Neural cell (in vitro differentiated cells): ENCODE measurements at regions not wholly inside any gene's neighbourhood (a gene's known extent, or its start where the extent isn't known, plus 50 kb on each side); places are given as distances from the start of the nearest gene placed in this dataset.

ENCODE experiments used
- H2AFZ ChIP-seq: fragments of 200-600, 300-800 bp; sonication (generic), shearing (Covaris generic); 2 replicates; pipeline ENCODE4 v1.6.0; 2014; ENCODE audit warnings: low read depth, mild to moderate bottlenecking, antibody characterized with exemption, low read length, moderate library complexity
- H3F3A ChIP-seq: fragments of 200-600 bp; shearing (Covaris generic); 2 replicates; pipeline ENCODE4 v1.6.1; 2016; ENCODE audit warnings: mild to moderate bottlenecking, moderate library complexity, mixed read lengths, antibody characterized with exemption, low read length; ENCODE audit not compliant: insufficient read depth, poor library complexity, severe bottlenecking
- H3K27ac ChIP-seq: fragments of 200-600, 300-800 bp; sonication (generic), shearing (Covaris generic); 2 replicates; pipeline ENCODE4 v1.5.1; 2014; ENCODE audit warnings: mild to moderate bottlenecking, low read length, moderate library complexity
- H3K27me3 ChIP-seq: fragments of 300-800, 200-600 bp; sonication (generic), shearing (Covaris generic); 2 replicates; pipeline ENCODE4 v1.6.0; 2014; ENCODE audit warnings: mild to moderate bottlenecking, low read depth, low read length, moderate library complexity; ENCODE audit not compliant: insufficient read depth
- H3K36me3 ChIP-seq: fragments of 300-800, 200-600 bp; sonication (generic), shearing (Covaris generic); 2 replicates; pipeline ENCODE4 v1.5.1; 2014; ENCODE audit warnings: mild to moderate bottlenecking, antibody characterized with exemption, low read length, moderate library complexity; ENCODE audit not compliant: insufficient read depth
- H3K4me2 ChIP-seq: fragments of 300-800, 200-600 bp; sonication (generic), shearing (Covaris generic); 2 replicates; pipeline ENCODE4 v1.6.0; 2014; ENCODE audit warnings: mild to moderate bottlenecking, low read length
- H3K4me3 ChIP-seq: fragments of 300-800, 200-600 bp; sonication (generic), shearing (Covaris generic); 2 replicates; pipeline ENCODE4 v1.5.1; 2014; ENCODE audit warnings: mild to moderate bottlenecking, low read length, moderate library complexity
- H3K79me2 ChIP-seq: fragments of 200-600 bp; shearing (Covaris generic); replicated peaks from 2 replicates; pipeline ENCODE4 v1.6.0; 2014; ENCODE audit warnings: mild to moderate bottlenecking, low read length, moderate library complexity; ENCODE audit not compliant: insufficient read depth
- H3K9ac ChIP-seq: fragments of 300-800, 200-600 bp; sonication (generic), shearing (Covaris generic); 2 replicates; pipeline ENCODE4 v1.6.1; 2016; ENCODE audit warnings: mild to moderate bottlenecking, low read length, mixed read lengths
- H3K9me2 ChIP-seq: fragments of 200-600 bp; shearing (Covaris generic); 2 replicates; pipeline ENCODE4 v1.6.1; 2016; ENCODE audit warnings: mild to moderate bottlenecking, low read length, mixed read lengths; ENCODE audit not compliant: insufficient read depth
- H3K9me3 ChIP-seq: fragments of 200-600, 300-800 bp; sonication (generic), shearing (Covaris generic); 2 replicates; pipeline ENCODE4 v1.6.1; 2016; ENCODE audit warnings: mild to moderate bottlenecking, mixed run types, low read length, moderate library complexity, mixed read lengths
- H4K20me1 ChIP-seq: fragments of 200-600 bp; shearing (Covaris generic); 2 replicates; pipeline ENCODE4 v1.6.1; 2016; ENCODE audit warnings: mild to moderate bottlenecking, mixed run types; ENCODE audit not compliant: insufficient read depth
- CTCF ChIP-seq: fragments of 450-650 bp; IDR thresholded peaks from 2 replicates; pipeline ENCODE4 v1.5.1; 2014; ENCODE audit warnings: antibody characterized with exemption, mild to moderate bottlenecking, moderate library complexity; ENCODE audit not compliant: poor library complexity, severe bottlenecking
- EP300 ChIP-seq: fragments of 450-650 bp; conservative IDR thresholded peaks from 2 replicates; pipeline ENCODE4 v1.6.1; 2014; ENCODE audit warnings: antibody characterized with exemption, mild to moderate bottlenecking, moderate library complexity; ENCODE audit not compliant: poor library complexity, severe bottlenecking
- EZH2 ChIP-seq: fragments of 200-600, 300-800 bp; shearing (Covaris generic), sonication (generic); IDR thresholded peaks from 2 replicates; pipeline ENCODE4 v1.6.1; 2014; ENCODE audit warnings: antibody characterized with exemption, low read length, borderline replicate concordance, mild to moderate bottlenecking; ENCODE audit not compliant: insufficient read depth, poor library complexity, severe bottlenecking
- MXI1 ChIP-seq: fragments of 450-650 bp; conservative IDR thresholded peaks from 2 replicates; pipeline ENCODE4 v1.6.1; 2014; ENCODE audit warnings: antibody characterized with exemption, mild to moderate bottlenecking; ENCODE audit not compliant: poor library complexity, severe bottlenecking
- POLR2AphosphoS5 ChIP-seq: IDR thresholded peaks from 2 replicates; pipeline ENCODE4 v1.6.1; 2012
- RAD21 ChIP-seq: fragments of 450-650 bp; conservative IDR thresholded peaks from 2 replicates; pipeline ENCODE4 v1.6.1; 2014; ENCODE audit warnings: antibody characterized with exemption, mild to moderate bottlenecking, moderate library complexity
- REST ChIP-seq: IDR thresholded peaks from 2 replicates; pipeline ENCODE4 v1.6.1; 2012; ENCODE audit warnings: borderline replicate concordance
- SMC3 ChIP-seq: fragments of 450-650 bp; conservative IDR thresholded peaks from 2 replicates; pipeline ENCODE4 v1.6.1; 2014; ENCODE audit warnings: antibody characterized with exemption, mild to moderate bottlenecking, moderate library complexity; ENCODE audit not compliant: poor library complexity
- TAF1 ChIP-seq: IDR thresholded peaks from 2 replicates; pipeline ENCODE4 v1.6.1; 2012; ENCODE audit warnings: low read depth

- Histone ChIP-seq H4K20me1 (no peaks in the 10 kb centered on the region), H2AFZ (no peak overlapping the region), H3K9me3 (peaks cover 3% of the 10 kb centered on the region), H3F3A (no peaks in the 10 kb centered on the region), H3K27me3 (no peaks in the 10 kb centered on the region), H3K27ac (no peak overlapping the region), H3K9me2 (no peaks in the 10 kb centered on the region), H3K4me2 (no peak overlapping the region), H3K79me2 (no peaks in the 10 kb centered on the region), H3K36me3 (no peaks in the 10 kb centered on the region), H3K9ac (no peak overlapping the region), H3K4me3 (no peak overlapping the region)
- TF ChIP-seq MXI1 (no peak), CTCF (no peak), REST (no peak), EZH2 (no peak), RAD21 (no peak), SMC3 (no peak), EP300 (no peak), POLR2AphosphoS5 (no peak), TAF1 (no peak)
These were observed 98.8 kb upstream of the NFIB start for GRCh38 chr9:14412775-14413174.

- TF ChIP-seq TAF1 (no peak), POLR2AphosphoS5 (no peak), REST (no peak), MXI1 (no peak), CTCF (no peak), RAD21 (no peak), SMC3 (no peak), EP300 (no peak), EZH2 (no peak)
- Histone ChIP-seq H3K9me3 (no peaks in the 10 kb centered on the region), H3K36me3 (no peaks in the 10 kb centered on the region), H3K9ac (no peak overlapping the region), H3K79me2 (no peaks in the 10 kb centered on the region), H3K9me2 (no peaks in the 10 kb centered on the region), H2AFZ (no peak overlapping the region), H3K27me3 (no peaks in the 10 kb centered on the region), H3K4me2 (no peak overlapping the region), H3K4me3 (no peak overlapping the region), H3F3A (no peaks in the 10 kb centered on the region), H4K20me1 (no peaks in the 10 kb centered on the region), H3K27ac (no peak overlapping the region)
These were observed 92.5 kb upstream of the NFIB start for GRCh38 chr9:14406463-14406862.
